Lower lobe of right lung (tissue), 2 donors: ENCODE measurements at regions not wholly inside any gene's neighbourhood (a gene's known extent, or its start where the extent isn't known, plus 50 kb on each side); places are given as distances from the start of the nearest gene placed in this dataset.

ENCODE experiments used
- ATAC-seq, 2 donors: fragments of 200-7000 bp; cut with Tn5 transposase; one replicate each; pipeline ENCODE4 v1.9.1; 2020 to 2022; ENCODE audit warnings: mild to moderate bottlenecking in 2 of 2, moderate library complexity in 2 of 2
- DNase-seq: peaks from one replicate; pipeline ENCODE4 v3.0.0-alpha.2; 2020
- H3K27ac ChIP-seq: fragments of 200-600 bp; one replicate; pipeline ENCODE4 v1.8.0; 2022
- H3K27me3 ChIP-seq: fragments of 200-600 bp; one replicate; pipeline ENCODE4 v1.8.0; 2022; ENCODE audit warnings: low read depth
- H3K36me3 ChIP-seq: fragments of 200-600 bp; one replicate; pipeline ENCODE4 v1.8.0; 2022; ENCODE audit warnings: mild to moderate bottlenecking
- H3K4me1 ChIP-seq: fragments of 200-600 bp; one replicate; pipeline ENCODE4 v1.8.0; 2022
- H3K4me3 ChIP-seq: fragments of 200-600 bp; one replicate; pipeline ENCODE4 v1.8.0; 2022; ENCODE audit warnings: mild to moderate bottlenecking
- H3K9me3 ChIP-seq: fragments of 200-600 bp; one replicate; pipeline ENCODE4 v1.8.0; 2022
- CTCF ChIP-seq: fragments of 200-600 bp; IDR thresholded peaks from one replicate; pipeline ENCODE4 v1.8.0; 2022; ENCODE audit warnings: antibody characterized with exemption, mild to moderate bottlenecking
- intact Hi-C: fragments of 100-400 bp; cut with DNase I; formaldehyde crosslinking; loops from one replicate; pipeline ENCODE4 v1.11.0; 2022
- donor health status: DM: no; HTN: yes; CAD: no; lungs with severe emphysema.

GRCh38 chr2:67229706-67230105 lies 167.4 kb upstream of the ETAA1 start:
- H3K27ac ChIP-seq, result no peak overlapping the region
- H3K36me3 ChIP-seq, result no peaks in the 10 kb centered on the region

GRCh38 chr2:67232936-67233335 lies 164.2 kb upstream of the ETAA1 start:
- no peaks in the 10 kb centered on the region for H3K27me3 ChIP-seq
- DNase-seq (no peak), ATAC-seq (no peak)
- no peak for TF ChIP-seq CTCF
- H3K4me3 ChIP-seq, result no peak overlapping the region
- H3K27ac ChIP-seq, result no peak overlapping the region
- no peaks in the 10 kb centered on the region for H3K9me3 ChIP-seq
- intact Hi-C loops, result no loop called here
- H3K36me3 ChIP-seq, result no peaks in the 10 kb centered on the region
- no peaks in the 10 kb centered on the region for H3K4me1 ChIP-seq

More at GRCh38 chr2:67229706-67230105, 167.4 kb upstream of the ETAA1 start:
- DNase-seq, result no peak
- no peak overlapping the region for H3K4me3 ChIP-seq
- no peaks in the 10 kb centered on the region for H3K27me3 ChIP-seq
- intact Hi-C loops, result no loop called here
- ATAC-seq, result no peak
- H3K4me1 ChIP-seq, result no peaks in the 10 kb centered on the region
- H3K9me3 ChIP-seq, result no peaks in the 10 kb centered on the region
- TF ChIP-seq CTCF, result no peak

GRCh38 chr2:67234440-67234839 lies 162.7 kb upstream of the ETAA1 start:
- intact Hi-C loops, result no loop called here
- no peaks in the 10 kb centered on the region for H3K9me3 ChIP-seq
- no peaks in the 10 kb centered on the region for H3K36me3 ChIP-seq
- H3K4me3 ChIP-seq, result no peak overlapping the region
- ATAC-seq (no peak), DNase-seq (no peak)
- H3K27me3 ChIP-seq, result no peaks in the 10 kb centered on the region
- no peak overlapping the region for H3K27ac ChIP-seq
- no peaks in the 10 kb centered on the region for H3K4me1 ChIP-seq
- TF ChIP-seq CTCF, result peak; percentile 22

- H3K4me3 ChIP-seq, result no peak overlapping the region
- ATAC-seq (no peak), DNase-seq (no peak)
- no peak for TF ChIP-seq CTCF
- H3K27ac ChIP-seq, result no peak overlapping the region
- H3K27me3 ChIP-seq, result no peaks in the 10 kb centered on the region
- H3K36me3 ChIP-seq, result no peaks in the 10 kb centered on the region
- H3K9me3 ChIP-seq, result no peaks in the 10 kb centered on the region
- no peaks in the 10 kb centered on the region for H3K4me1 ChIP-seq
- intact Hi-C loops, result no loop called here
Measured at GRCh38 chr2:67237288-67237687, 159.8 kb upstream of the ETAA1 start.

GRCh38 chr2:67240507-67240906 lies 156.6 kb upstream of the ETAA1 start:
- TF ChIP-seq CTCF, result no peak
- H3K36me3 ChIP-seq, result no peaks in the 10 kb centered on the region
- no peak overlapping the region for H3K27ac ChIP-seq
- no peaks in the 10 kb centered on the region for H3K27me3 ChIP-seq
- H3K4me3 ChIP-seq, result no peak overlapping the region
- ATAC-seq, result no peak
- intact Hi-C loops, result no loop called here
- H3K4me1 ChIP-seq, result no peaks in the 10 kb centered on the region
- no peaks in the 10 kb centered on the region for H3K9me3 ChIP-seq
- DNase-seq, result no peak

GRCh38 chr2:67241453-67241852 lies 155.7 kb upstream of the ETAA1 start:
- no peak for TF ChIP-seq CTCF
- Histone ChIP-seq H3K4me3 (no peak overlapping the region), H3K9me3 (no peaks in the 10 kb centered on the region), H3K27me3 (no peaks in the 10 kb centered on the region), H3K4me1 (no peaks in the 10 kb centered on the region), H3K36me3 (no peaks in the 10 kb centered on the region), H3K27ac (no peak overlapping the region)
- no peak for ATAC-seq
- intact Hi-C loops, result no loop called here
- no peak for DNase-seq
